NCI-H187 (cell line): ENCODE measurements at regions not wholly inside any gene's neighbourhood (a gene's known extent, or its start where the extent isn't known, plus 50 kb on each side); places are given as distances from the start of the nearest gene placed in this dataset.

Experiments
- DNase-seq, 2 experiments: peaks; one replicate each; lab custom pipeline; 2025; lab: John Stamatoyannopoulos, UW

GRCh38 chr6:145159921-145160320 is 575.4 kb downstream of the EPM2A start:
- no peak for DNase-seq

DNA sequence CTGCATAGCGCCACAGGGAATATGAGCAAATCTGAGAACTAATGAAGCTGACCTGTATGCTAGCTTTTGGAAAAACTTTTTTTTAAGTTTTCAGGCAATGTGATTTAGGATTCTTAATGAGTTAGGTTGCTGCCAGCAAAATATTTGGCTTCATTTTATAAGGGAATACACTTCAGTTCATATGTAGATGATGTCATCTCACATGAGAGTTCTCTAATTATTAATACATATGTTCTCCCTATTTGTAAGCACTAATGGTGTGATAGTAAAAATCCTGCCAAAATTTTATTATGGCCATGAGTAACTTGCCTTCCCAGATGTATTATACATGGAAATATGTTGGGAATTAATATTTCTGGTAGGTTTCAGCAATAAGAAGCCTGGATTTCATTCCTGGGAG is 573.8 kb downstream of the EPM2A start:
- no peak for DNase-seq

DNA sequence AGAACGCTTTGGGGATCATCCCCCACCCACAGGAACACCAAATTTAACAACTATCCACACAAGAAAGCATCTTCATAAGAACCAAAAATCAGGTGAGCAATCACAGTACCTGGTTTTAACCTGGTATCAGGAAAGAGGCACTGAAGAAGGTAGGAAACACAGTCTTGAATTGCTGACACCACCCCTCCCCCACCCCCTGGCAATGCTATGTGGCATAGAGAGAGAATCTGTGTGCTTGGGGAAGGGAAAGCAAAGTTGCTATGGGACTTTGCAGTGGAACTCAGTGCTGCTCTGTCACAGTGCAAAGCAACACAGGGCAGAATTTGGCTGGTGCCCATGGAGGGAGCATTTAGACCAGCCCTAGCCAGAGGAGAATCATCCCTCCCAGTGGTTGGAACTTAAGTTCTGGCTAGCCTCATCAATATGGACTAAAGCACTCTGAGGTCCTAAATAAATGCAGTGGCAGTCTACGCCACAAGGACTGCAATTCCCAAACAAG is 565.5 kb downstream of the EPM2A start:
- no peak for DNase-seq

- DNase-seq = no peak
These were observed 559.9 kb downstream of the EPM2A start for GRCh38 chr6:145175470-145175869.

DNA sequence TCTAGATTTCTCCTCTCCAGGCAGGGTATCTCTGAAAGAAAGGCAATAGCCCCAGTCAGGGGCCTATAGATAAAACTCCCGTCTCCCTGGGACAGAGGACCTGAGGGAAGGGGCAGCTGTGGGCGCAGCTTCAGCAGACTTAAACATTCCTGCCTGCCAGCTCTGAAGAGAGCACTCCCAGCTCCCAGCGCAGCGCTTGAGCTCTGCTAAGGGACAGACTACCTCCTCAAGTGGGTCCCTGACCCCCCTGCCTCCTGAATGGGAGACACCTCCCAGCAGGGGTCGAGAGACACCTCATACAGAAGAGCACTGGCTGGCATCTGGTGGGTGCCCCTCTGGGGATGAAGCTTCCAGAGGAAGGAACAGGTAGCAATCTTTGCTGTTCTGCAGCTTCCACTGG is 556.9 kb downstream of the EPM2A start:
- no peak for DNase-seq

GRCh38 chr6:145187491-145188206 is 547.7 kb downstream of the EPM2A start:
- no peak for DNase-seq

GRCh38 chr6:145189836-145190235 is 545.5 kb downstream of the EPM2A start:
- no peak for DNase-seq

GRCh38 chr6:145194389-145194788 is 540.9 kb downstream of the EPM2A start:
- no peak for DNase-seq

GRCh38 chr6:145199961-145200360 is 535.4 kb downstream of the EPM2A start:
- no peak for DNase-seq

- no peak for DNase-seq
These were observed 531.0 kb downstream of the EPM2A start for GRCh38 chr6:145204301-145204700.

- DNase-seq = no peak
These were observed 528.9 kb downstream of the EPM2A start for GRCh38 chr6:145206247-145206907.

DNA sequence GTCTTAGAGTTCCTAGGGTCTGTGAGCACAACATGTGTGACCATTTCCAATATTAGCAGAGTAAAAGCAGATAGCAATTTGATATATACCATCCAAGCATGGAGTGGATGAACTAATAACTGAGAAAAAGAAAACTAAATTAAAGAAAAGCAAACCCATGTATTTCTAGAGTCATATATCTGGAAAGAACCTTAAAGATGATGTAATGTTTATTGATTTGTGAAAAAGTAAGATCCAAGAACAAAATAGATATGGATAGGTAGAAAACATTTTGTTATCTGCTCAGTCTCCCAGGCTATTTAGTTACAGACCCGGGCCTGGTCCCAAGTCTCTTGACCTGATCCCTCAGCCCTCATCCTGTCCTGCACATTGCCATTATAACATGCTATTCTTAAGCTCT is 526.8 kb downstream of the EPM2A start:
- no peak for DNase-seq

- no peak for DNase-seq
These were observed 526.0 kb downstream of the EPM2A start for GRCh38 chr6:145209272-145209671.

DNA sequence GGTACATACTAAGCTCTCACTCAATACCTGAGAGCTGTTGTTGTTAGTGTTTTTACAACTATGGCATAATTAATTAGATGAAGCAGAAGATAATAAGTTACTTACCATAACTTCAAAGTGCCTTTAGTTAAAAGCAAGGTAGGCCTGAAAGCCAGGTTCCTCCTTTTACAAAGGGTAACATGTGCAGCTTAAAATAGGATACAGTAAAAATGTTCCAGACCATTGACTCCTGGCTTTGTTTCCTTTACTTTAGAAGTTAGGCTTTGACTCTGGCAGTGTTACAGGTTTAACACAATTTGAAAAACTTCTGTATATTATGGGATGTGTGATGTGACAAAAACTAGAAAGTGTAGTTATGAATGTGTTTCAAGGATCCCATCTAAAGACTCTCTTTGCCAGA is 522.5 kb downstream of the EPM2A start:
- no peak for DNase-seq

- DNase-seq = no peak
These were observed 521.7 kb downstream of the EPM2A start for GRCh38 chr6:145213614-145214013.

DNA sequence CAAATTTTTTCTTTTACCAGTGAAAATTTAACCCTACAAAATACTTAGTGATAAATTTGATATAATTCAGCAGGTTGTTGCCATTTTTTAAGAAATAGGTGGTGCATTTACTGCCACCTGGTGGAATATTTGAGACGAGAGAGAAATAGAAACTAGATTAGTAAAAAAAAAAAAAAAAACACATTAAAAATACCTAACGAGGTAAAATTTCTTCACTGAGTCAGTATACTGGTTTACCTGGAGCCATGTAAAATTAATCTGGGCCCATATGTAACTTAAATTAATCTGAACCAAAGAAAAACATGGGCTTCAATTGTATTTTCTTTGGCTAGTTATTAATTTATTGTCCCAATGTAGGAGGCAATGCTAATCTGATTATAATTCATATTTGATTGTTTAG is 520.8 kb downstream of the EPM2A start:
- DNase-seq = no peak

DNA sequence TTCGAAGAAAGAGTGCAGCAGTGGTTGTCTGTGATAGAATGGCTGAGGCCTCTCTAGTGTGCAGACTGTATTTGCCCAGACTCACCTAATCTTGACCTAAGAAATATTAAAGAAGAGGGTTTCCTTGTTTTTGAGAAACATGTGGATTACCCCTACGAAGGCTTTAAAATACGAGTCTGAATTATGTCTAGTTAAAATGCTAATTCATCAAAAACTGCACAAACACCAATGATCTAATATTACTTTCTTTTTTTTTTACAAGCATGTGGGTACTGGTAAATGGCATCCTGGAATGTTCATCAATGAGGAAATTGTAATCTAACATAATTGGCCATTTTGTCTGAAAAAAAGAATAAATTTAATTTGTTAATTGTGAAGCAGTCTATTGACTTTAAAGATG is 510.9 kb downstream of the EPM2A start:
- no peak for DNase-seq

DNA sequence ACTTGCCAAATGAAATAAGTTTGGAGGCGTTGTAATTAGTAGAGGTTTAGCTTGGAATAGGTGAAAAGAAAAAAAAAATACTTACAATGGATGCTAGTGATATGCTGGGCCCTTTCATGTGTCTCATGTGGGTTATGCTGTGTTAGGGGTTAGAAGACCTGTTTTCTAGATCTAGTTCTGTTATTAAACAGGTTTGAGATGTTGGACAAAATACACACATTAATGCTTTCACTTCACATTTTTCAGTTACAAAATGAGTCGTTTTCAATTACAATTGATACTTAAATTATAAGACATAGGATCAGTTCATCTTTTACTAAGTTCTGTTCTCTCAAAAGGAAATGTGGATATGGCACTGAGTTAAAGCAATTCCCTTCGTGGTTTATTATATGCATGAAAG is 509.8 kb downstream of the EPM2A start:
- no peak for DNase-seq

DNA sequence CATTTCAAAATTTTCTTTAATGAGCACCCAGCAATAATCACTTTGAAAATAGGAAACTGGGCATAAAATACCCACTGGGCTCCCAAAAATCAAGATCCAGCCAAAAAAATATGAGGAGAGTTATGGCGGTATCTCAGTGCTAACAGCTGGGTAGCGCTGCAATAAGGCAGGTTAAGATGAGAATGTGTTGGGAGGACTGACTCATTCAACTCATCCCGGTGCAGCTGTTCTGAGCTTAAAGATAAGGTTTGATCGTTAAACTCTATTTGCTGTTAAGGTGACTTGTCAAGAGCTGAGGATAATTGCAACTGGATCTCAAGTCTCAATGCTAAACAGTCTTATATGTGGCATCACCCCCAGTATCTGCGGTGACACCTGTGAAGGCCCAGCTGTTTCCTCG is 507.7 kb downstream of the EPM2A start:
- DNase-seq = no peak

- DNase-seq = no peak
These were observed 506.2 kb downstream of the EPM2A start for GRCh38 chr6:145228962-145229582.

DNA sequence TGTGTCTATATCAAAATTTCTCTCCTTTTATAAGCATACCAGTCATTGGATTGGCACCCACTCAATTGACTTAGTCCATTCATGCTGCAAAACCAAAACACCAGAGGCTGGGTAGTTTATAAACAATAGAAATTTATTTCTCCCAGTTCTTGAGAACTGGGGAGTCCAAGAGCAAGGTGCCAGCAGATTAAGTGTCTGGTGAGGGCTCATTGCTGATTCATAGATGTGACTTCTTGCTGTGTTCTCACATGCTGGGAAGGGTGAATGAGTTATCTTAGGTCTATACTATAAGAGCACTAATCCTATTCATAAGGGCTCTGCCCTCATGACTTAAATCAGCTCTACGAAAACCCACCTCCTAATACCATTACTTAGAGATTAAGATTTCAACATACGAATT is 501.4 kb downstream of the EPM2A start:
- no peak for DNase-seq

- no peak for DNase-seq
These were observed 500.1 kb downstream of the EPM2A start for GRCh38 chr6:145235207-145235606.

DNA sequence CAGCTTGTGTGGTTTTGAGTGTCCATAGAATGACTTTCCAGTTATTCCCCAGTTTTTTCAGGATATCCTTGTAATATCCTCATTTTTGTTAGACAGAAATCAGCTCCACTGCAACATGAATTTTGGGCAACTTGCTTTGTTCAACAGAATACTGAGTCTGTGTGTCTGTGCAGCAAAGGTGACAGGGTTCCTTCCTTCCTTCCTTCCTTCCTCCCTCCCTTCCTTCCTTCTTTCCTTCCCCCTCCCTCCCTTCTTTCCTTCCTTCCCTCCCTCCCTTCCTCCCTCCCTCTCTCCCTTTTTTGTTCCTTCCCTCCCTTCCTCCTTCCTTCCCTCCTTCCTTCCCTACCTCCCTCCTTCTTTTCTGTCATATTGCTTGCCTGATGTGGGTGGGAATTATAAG is 496.5 kb downstream of the EPM2A start:
- no peak for DNase-seq
